ENCODE measurements at regions not wholly inside any gene's neighbourhood (a gene's known extent, or its start where the extent isn't known, plus 50 kb on each side); places are given as distances from the start of the nearest gene placed in this dataset.

- DNase-seq = peak; percentile 26
Observed at GRCh38 chrX:20454117-20454516, 187.4 kb upstream of the RPS6KA3 start.

GRCh38 chrX:20452487-20452886 is 185.8 kb upstream of the RPS6KA3 start:
- Mint-ChIP-seq H3K9me3 (peaks cover 4% of the 10 kb centered on the region), H3K4me3 (no peak overlapping the region), H3K4me1 (peaks cover 34% of the 10 kb centered on the region), H3K27ac (peak overlapping the region; percentile 58), H3K36me3 (peaks cover 3% of the 10 kb centered on the region), H3K27me3 (no peaks in the 10 kb centered on the region)
- DNase-seq = no peak

More at GRCh38 chrX:20454117-20454516, 187.4 kb upstream of the RPS6KA3 start:
- Mint-ChIP-seq H3K9me3 (peaks cover 4% of the 10 kb centered on the region), H3K27ac (peak overlapping the region; percentile 73), H3K4me1 (peaks cover 36% of the 10 kb centered on the region), H3K4me3 (no peak overlapping the region), H3K36me3 (peaks cover 3% of the 10 kb centered on the region), H3K27me3 (no peaks in the 10 kb centered on the region)

- no peaks in the 10 kb centered on the region for H3K27me3 Mint-ChIP-seq
- peaks cover 5% of the 10 kb centered on the region for H3K36me3 Mint-ChIP-seq
- H3K9me3 Mint-ChIP-seq = peaks cover 4% of the 10 kb centered on the region
- DNase-seq = no peak
- peaks cover 38% of the 10 kb centered on the region for H3K4me1 Mint-ChIP-seq
- H3K4me3 Mint-ChIP-seq = no peak overlapping the region
- H3K27ac Mint-ChIP-seq = peak overlapping the region; percentile 58
Observed at GRCh38 chrX:20451929-20452328, 185.2 kb upstream of the RPS6KA3 start.

GRCh38 chrX:20445109-20445508 is 178.4 kb upstream of the RPS6KA3 start:
- Mint-ChIP-seq H3K9me3 (no peaks in the 10 kb centered on the region), H3K27me3 (no peaks in the 10 kb centered on the region), H3K36me3 (peaks cover 2% of the 10 kb centered on the region), H3K4me1 (peaks cover 50% of the 10 kb centered on the region), H3K27ac (peak overlapping the region; percentile 66), H3K4me3 (peak overlapping the region; percentile 1)
- DNase-seq = no peak

DNA sequence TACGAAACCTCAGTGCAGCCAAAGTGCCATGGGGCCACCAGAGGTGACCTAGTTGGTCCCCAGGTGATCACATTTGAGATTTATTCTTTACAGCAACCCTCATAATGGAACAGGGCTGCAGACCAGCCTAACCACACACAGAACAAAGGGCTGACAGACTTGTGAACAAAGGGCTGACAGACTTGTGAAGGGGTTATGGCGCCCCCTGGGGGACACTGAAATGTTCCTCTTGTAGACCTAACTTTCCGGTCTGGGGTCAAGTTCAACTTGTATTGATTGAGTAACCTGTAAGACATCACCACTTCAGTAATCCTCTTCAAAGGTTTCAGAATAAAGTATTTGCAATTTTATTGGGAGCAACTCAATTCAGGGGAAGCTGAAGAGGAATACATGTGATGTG is 175.9 kb upstream of the RPS6KA3 start:
- peak; percentile 74 for DNase-seq
- no peak overlapping the region for H3K4me3 Mint-ChIP-seq
- H3K27me3 Mint-ChIP-seq = no peaks in the 10 kb centered on the region
- no peaks in the 10 kb centered on the region for H3K9me3 Mint-ChIP-seq
- H3K4me1 Mint-ChIP-seq = peaks cover 53% of the 10 kb centered on the region
- H3K27ac Mint-ChIP-seq = no peak overlapping the region
- peaks cover 2% of the 10 kb centered on the region for H3K36me3 Mint-ChIP-seq

- no peak for DNase-seq
- no peaks in the 10 kb centered on the region for H3K27me3 Mint-ChIP-seq
- H3K36me3 Mint-ChIP-seq = no peaks in the 10 kb centered on the region
- H3K4me1 Mint-ChIP-seq = peaks cover 50% of the 10 kb centered on the region
- H3K27ac Mint-ChIP-seq = no peak overlapping the region
- no peak overlapping the region for H3K4me3 Mint-ChIP-seq
- H3K9me3 Mint-ChIP-seq = no peaks in the 10 kb centered on the region
Observed at GRCh38 chrX:20441123-20441522, 174.4 kb upstream of the RPS6KA3 start.

DNA sequence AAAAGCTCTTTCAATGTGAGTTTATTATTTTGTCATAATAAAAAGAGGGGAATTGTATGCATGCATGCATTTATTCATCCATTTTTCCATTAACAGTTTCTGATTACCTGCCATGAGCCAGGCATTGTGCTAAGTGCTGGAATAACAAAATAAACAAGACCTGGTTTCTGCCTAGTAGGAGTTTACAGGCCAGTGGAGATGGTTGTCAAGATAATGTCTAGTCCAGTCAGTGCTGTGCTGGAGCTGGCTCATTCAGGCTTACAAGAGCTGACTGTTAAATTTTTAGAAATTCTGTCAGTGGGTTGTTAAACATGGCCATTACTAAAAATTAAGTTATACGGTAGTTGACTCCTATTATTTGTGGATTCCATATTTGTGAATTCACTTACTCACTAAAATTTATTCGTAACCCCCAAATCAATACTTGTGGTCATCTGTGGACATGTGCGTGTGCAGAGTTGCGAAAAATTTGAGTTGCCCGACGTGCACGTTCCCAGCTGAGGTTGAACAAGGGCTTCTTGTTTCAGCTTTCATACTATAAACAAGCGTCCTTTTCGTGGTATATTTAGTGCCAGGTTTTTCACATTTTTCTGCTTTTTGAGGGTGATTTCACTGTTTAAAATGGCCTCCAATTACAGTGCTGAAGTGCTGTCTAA is 172.3 kb upstream of the RPS6KA3 start:
- H3K9me3 Mint-ChIP-seq = no peaks in the 10 kb centered on the region
- peaks cover 1% of the 10 kb centered on the region for H3K36me3 Mint-ChIP-seq
- peaks cover 42% of the 10 kb centered on the region for H3K4me1 Mint-ChIP-seq
- H3K27ac Mint-ChIP-seq = no peak overlapping the region
- no peak for DNase-seq
- H3K4me3 Mint-ChIP-seq = no peak overlapping the region
- H3K27me3 Mint-ChIP-seq = no peaks in the 10 kb centered on the region

DNA sequence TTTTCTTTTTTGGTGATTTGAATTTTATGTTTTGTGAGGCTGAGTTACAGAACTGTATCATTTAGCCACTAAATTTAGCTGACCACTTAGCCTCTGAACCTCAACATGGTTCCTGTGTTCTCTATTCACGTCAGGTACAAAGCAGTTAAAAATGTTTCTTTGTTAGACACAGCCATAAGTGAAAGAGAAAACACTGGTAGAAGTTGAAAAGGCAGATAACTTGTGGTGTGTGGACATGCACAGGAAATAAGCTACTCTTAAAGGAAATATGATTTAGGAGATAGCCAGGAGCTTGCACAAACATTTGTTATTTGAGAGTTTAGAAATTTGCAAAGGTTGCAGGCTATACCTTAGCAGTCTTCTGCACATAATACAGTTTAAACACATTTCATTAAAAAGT is 171.0 kb upstream of the RPS6KA3 start:
- no peak for DNase-seq
- no peak overlapping the region for H3K4me3 Mint-ChIP-seq
- peaks cover 48% of the 10 kb centered on the region for H3K4me1 Mint-ChIP-seq
- H3K9me3 Mint-ChIP-seq = no peaks in the 10 kb centered on the region
- peaks cover 1% of the 10 kb centered on the region for H3K36me3 Mint-ChIP-seq
- H3K27ac Mint-ChIP-seq = peak overlapping the region; percentile 64
- no peaks in the 10 kb centered on the region for H3K27me3 Mint-ChIP-seq

DNA sequence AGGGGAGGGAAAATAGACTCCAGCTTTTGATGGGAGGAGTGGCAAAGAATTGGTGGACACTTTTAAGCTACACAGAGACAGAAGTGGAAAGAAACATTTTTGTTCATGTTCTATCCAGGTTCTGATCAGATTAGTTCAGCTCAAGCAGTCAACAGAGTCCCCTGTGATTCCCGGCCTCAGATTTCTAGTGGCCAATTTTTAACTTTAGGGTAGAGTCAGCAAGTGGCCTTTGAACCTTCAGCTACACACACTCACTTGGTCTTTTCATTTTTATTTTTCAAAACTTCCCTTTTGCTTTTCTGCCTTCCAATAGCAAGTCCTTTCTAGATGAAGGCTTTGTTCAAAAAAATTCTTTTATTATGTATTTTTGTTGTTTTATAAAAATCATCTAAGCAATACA is 169.2 kb upstream of the RPS6KA3 start:
- Mint-ChIP-seq H3K4me1 (peaks cover 39% of the 10 kb centered on the region), H3K27ac (no peak overlapping the region), H3K36me3 (peaks cover 1% of the 10 kb centered on the region), H3K9me3 (no peaks in the 10 kb centered on the region), H3K27me3 (no peaks in the 10 kb centered on the region), H3K4me3 (no peak overlapping the region)
- no peak for DNase-seq

GRCh38 chrX:20434986-20435385 is 168.3 kb upstream of the RPS6KA3 start:
- Mint-ChIP-seq H3K27me3 (no peaks in the 10 kb centered on the region), H3K27ac (no peak overlapping the region), H3K9me3 (no peaks in the 10 kb centered on the region), H3K36me3 (peaks cover 1% of the 10 kb centered on the region), H3K4me1 (peaks cover 34% of the 10 kb centered on the region), H3K4me3 (no peak overlapping the region)
- DNase-seq = no peak

- H3K4me3 Mint-ChIP-seq = no peak overlapping the region
- no peaks in the 10 kb centered on the region for H3K27me3 Mint-ChIP-seq
- H3K27ac Mint-ChIP-seq = no peak overlapping the region
- DNase-seq = no peak
- H3K9me3 Mint-ChIP-seq = no peaks in the 10 kb centered on the region
- peaks cover 1% of the 10 kb centered on the region for H3K36me3 Mint-ChIP-seq
- H3K4me1 Mint-ChIP-seq = peaks cover 33% of the 10 kb centered on the region
Observed at GRCh38 chrX:20433388-20433775, 166.7 kb upstream of the RPS6KA3 start.

- Mint-ChIP-seq H3K36me3 (peaks cover 1% of the 10 kb centered on the region), H3K4me3 (no peak overlapping the region), H3K27ac (no peak overlapping the region), H3K9me3 (no peaks in the 10 kb centered on the region), H3K4me1 (peaks cover 28% of the 10 kb centered on the region), H3K27me3 (no peaks in the 10 kb centered on the region)
- no peak for DNase-seq
Observed at GRCh38 chrX:20432746-20433387, 166.2 kb upstream of the RPS6KA3 start.

DNA sequence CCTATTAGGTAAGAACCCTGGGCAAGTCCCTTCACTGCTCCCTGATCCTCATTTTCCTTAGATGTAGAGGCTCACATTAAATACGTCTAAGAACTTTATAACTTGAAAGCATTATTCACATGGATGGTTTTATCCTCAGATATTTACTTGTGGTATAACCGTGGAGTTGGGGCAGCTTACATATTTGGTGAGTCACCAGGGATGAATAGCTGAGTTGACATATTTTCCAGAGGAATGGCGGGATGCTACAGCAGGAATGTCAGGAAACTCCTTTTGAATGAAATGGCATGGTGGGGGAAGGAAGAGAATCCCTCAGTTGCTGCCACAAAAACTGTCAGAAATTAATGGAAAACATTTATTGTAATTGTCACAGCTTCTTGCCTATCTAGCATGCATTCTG is 165.3 kb upstream of the RPS6KA3 start:
- peaks cover 25% of the 10 kb centered on the region for H3K4me1 Mint-ChIP-seq
- no peaks in the 10 kb centered on the region for H3K9me3 Mint-ChIP-seq
- no peak for DNase-seq
- H3K4me3 Mint-ChIP-seq = no peak overlapping the region
- peaks cover 1% of the 10 kb centered on the region for H3K36me3 Mint-ChIP-seq
- no peaks in the 10 kb centered on the region for H3K27me3 Mint-ChIP-seq
- H3K27ac Mint-ChIP-seq = no peak overlapping the region

DNA sequence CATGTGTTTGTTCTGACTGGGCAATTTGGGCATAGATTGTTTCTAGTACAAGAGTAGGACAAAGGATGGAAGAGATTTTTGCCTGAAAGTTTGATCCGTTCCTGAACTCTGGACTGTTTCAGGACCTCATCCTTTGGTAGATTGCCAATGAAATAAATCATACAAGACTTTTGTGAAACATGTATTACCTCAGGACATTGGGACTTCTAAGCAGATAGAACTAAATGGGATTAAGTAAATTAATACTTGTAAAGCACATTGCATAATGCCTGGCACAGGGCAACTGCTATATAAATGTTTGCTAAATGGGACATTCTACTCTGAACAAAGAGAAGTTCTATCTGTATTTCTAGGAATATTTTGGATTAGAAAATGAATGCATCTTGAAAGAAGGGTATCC is 164.8 kb upstream of the RPS6KA3 start:
- H3K27ac Mint-ChIP-seq = no peak overlapping the region
- H3K9me3 Mint-ChIP-seq = no peaks in the 10 kb centered on the region
- H3K27me3 Mint-ChIP-seq = no peaks in the 10 kb centered on the region
- peaks cover 26% of the 10 kb centered on the region for H3K4me1 Mint-ChIP-seq
- DNase-seq = no peak
- H3K4me3 Mint-ChIP-seq = no peak overlapping the region
- H3K36me3 Mint-ChIP-seq = peaks cover 1% of the 10 kb centered on the region

DNA sequence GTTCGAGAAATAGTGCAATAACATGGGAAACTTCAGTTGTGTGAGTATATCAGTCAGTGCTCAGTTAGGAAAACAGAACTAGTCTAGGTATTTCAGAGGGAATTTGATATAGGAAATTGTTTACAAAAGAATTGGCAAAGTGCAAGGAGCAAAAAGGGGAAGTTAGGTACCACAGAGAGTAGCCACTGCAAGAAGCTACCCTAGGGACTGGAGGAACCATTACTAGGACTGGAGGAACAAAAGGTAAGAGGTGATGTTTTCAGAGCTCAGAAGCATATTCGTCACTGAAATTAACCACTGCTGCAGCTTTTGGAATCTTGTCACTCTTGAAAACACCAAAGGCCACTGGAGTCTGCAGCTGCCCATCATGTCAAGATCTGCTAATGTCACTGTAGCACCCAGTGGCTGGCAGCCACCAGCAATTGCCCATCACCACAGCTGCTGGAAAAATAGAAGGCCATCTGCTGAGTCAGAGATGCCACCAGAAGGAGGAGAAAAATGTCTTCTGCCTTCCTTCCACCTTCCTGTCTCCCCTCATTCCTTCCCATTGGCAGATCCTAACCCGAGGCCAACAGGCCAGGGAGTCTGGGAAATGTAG is 160.6 kb upstream of the RPS6KA3 start:
- peaks cover 2% of the 10 kb centered on the region for H3K36me3 Mint-ChIP-seq
- no peak overlapping the region for H3K4me3 Mint-ChIP-seq
- H3K9me3 Mint-ChIP-seq = peaks cover 1% of the 10 kb centered on the region
- H3K4me1 Mint-ChIP-seq = peaks cover 3% of the 10 kb centered on the region
- no peaks in the 10 kb centered on the region for H3K27me3 Mint-ChIP-seq
- no peak for DNase-seq
- no peak overlapping the region for H3K27ac Mint-ChIP-seq

DNA sequence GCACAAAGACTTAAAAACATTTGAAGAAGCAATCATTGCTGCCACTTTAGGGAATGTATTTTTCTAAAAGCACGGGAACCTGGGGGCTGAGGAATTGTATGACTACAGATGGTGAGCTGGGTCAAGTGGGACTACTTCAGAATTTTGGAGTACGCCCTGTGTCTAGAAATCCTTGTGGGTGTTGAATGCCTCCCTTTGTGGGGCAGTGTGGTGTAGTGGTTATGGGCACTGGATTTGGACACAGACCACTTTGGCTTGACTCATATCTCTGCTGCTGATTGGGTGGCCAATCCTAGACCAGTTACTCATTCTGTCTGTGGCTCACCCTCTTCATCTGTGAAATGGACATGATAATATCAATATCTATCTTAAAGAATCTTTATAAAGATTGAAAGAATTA is 155.0 kb upstream of the RPS6KA3 start:
- Mint-ChIP-seq H3K4me3 (no peak overlapping the region), H3K4me1 (peaks cover 26% of the 10 kb centered on the region), H3K36me3 (peaks cover 2% of the 10 kb centered on the region), H3K27me3 (no peaks in the 10 kb centered on the region), H3K27ac (no peak overlapping the region), H3K9me3 (peaks cover 1% of the 10 kb centered on the region)
- no peak for DNase-seq

All from activated naive CD8-positive, alpha-beta T cell treated with anti-CD3 and anti-CD28 coated beads for 36 hours (primary cell).